WTC11 (cell line): ENCODE measurements at regions not wholly inside any gene's neighbourhood (a gene's known extent, or its start where the extent isn't known, plus 50 kb on each side); places are given as distances from the start of the nearest gene placed in this dataset.

Source experiments
- GRHL2 ChIP-seq: fragments of 250-450 bp; sonication (Bioruptor Pico); IDR thresholded peaks from 2 replicates; pipeline ENCODE4 v1.8.0; 2022; ENCODE audit warnings: mild to moderate bottlenecking, moderate library complexity; ENCODE audit not compliant: insufficient replicate concordance, severe bottlenecking
- TCF7 ChIP-seq: sonication (generic); formaldehyde crosslinking; IDR thresholded peaks from 2 replicates; pipeline ENCODE4 v1.8.0; 2022; ENCODE audit warnings: mild to moderate bottlenecking, low read depth, missing genetic modification reagents, moderate library complexity
- TF ChIP-seq, protein P1 (sequence below): fragments of 200-600 bp; IDR thresholded peaks from 2 replicates; pipeline ENCODE4 v1.8.0; 2022; ENCODE audit warnings: antibody characterized with exemption
- TF ChIP-seq, protein P2 (sequence below): sonication (generic); formaldehyde crosslinking; IDR thresholded peaks from 2 replicates; pipeline ENCODE4 v1.8.0; 2023; ENCODE audit warnings: missing genetic modification reagents
- TF ChIP-seq, protein P3 (sequence below): sonication (generic); formaldehyde crosslinking; IDR thresholded peaks from 2 replicates; pipeline ENCODE4 v1.8.0; 2022; ENCODE audit warnings: mild to moderate bottlenecking, missing genetic modification reagents
- TF ChIP-seq, protein P4 (sequence below): sonication (generic); formaldehyde crosslinking; IDR thresholded peaks from 2 replicates; pipeline ENCODE4 v1.8.1; 2022; ENCODE audit warnings: low read depth, missing genetic modification reagents, borderline replicate concordance
- TF ChIP-seq, protein P5 (sequence below): sonication (generic); formaldehyde crosslinking; IDR thresholded peaks from 2 replicates; pipeline ENCODE4 v1.8.0; 2023; ENCODE audit warnings: mild to moderate bottlenecking, missing genetic modification reagents

DNA sequence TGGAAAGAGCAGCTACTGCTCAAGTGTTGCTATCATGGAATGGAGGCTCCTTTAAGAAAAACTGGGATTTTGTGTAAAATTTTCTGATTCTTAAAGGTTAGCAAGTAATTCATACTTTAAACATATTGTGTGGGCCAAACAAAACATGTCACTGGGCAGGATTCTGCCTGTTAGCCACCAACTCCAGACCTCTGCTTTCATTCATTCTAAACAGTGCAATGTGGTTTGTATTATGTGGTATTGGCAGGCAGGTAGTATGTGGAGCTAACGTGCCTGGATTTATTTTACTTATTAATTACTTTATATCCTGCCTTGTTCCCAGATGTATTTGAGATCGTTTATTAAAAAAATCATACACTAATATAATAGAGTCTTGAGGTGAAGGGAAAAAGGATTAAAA, 1521.3 kb upstream of the ACVR2A start:
- TF ChIP-seq, protein P1, sequence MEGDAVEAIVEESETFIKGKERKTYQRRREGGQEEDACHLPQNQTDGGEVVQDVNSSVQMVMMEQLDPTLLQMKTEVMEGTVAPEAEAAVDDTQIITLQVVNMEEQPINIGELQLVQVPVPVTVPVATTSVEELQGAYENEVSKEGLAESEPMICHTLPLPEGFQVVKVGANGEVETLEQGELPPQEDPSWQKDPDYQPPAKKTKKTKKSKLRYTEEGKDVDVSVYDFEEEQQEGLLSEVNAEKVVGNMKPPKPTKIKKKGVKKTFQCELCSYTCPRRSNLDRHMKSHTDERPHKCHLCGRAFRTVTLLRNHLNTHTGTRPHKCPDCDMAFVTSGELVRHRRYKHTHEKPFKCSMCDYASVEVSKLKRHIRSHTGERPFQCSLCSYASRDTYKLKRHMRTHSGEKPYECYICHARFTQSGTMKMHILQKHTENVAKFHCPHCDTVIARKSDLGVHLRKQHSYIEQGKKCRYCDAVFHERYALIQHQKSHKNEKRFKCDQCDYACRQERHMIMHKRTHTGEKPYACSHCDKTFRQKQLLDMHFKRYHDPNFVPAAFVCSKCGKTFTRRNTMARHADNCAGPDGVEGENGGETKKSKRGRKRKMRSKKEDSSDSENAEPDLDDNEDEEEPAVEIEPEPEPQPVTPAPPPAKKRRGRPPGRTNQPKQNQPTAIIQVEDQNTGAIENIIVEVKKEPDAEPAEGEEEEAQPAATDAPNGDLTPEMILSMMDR: no peak
- TF ChIP-seq TCF7 (CRISPR knock-in tag): no peak
- TF ChIP-seq, protein P2, sequence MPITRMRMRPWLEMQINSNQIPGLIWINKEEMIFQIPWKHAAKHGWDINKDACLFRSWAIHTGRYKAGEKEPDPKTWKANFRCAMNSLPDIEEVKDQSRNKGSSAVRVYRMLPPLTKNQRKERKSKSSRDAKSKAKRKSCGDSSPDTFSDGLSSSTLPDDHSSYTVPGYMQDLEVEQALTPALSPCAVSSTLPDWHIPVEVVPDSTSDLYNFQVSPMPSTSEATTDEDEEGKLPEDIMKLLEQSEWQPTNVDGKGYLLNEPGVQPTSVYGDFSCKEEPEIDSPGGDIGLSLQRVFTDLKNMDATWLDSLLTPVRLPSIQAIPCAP (CRISPR knock-in tag): no peak
- TF ChIP-seq, protein P3, sequence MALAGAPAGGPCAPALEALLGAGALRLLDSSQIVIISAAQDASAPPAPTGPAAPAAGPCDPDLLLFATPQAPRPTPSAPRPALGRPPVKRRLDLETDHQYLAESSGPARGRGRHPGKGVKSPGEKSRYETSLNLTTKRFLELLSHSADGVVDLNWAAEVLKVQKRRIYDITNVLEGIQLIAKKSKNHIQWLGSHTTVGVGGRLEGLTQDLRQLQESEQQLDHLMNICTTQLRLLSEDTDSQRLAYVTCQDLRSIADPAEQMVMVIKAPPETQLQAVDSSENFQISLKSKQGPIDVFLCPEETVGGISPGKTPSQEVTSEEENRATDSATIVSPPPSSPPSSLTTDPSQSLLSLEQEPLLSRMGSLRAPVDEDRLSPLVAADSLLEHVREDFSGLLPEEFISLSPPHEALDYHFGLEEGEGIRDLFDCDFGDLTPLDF (CRISPR knock-in tag): no peak
- TF ChIP-seq, protein P4, sequence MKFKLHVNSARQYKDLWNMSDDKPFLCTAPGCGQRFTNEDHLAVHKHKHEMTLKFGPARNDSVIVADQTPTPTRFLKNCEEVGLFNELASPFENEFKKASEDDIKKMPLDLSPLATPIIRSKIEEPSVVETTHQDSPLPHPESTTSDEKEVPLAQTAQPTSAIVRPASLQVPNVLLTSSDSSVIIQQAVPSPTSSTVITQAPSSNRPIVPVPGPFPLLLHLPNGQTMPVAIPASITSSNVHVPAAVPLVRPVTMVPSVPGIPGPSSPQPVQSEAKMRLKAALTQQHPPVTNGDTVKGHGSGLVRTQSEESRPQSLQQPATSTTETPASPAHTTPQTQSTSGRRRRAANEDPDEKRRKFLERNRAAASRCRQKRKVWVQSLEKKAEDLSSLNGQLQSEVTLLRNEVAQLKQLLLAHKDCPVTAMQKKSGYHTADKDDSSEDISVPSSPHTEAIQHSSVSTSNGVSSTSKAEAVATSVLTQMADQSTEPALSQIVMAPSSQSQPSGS (CRISPR knock-in tag): no peak
- TF ChIP-seq, protein P5, sequence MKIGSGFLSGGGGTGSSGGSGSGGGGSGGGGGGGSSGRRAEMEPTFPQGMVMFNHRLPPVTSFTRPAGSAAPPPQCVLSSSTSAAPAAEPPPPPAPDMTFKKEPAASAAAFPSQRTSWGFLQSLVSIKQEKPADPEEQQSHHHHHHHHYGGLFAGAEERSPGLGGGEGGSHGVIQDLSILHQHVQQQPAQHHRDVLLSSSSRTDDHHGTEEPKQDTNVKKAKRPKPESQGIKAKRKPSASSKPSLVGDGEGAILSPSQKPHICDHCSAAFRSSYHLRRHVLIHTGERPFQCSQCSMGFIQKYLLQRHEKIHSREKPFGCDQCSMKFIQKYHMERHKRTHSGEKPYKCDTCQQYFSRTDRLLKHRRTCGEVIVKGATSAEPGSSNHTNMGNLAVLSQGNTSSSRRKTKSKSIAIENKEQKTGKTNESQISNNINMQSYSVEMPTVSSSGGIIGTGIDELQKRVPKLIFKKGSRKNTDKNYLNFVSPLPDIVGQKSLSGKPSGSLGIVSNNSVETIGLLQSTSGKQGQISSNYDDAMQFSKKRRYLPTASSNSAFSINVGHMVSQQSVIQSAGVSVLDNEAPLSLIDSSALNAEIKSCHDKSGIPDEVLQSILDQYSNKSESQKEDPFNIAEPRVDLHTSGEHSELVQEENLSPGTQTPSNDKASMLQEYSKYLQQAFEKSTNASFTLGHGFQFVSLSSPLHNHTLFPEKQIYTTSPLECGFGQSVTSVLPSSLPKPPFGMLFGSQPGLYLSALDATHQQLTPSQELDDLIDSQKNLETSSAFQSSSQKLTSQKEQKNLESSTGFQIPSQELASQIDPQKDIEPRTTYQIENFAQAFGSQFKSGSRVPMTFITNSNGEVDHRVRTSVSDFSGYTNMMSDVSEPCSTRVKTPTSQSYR (CRISPR knock-in tag): no peak
- no peak for TF ChIP-seq GRHL2
